A549 (cell line): ENCODE measurements at regions not wholly inside any gene's neighbourhood (a gene's known extent, or its start where the extent isn't known, plus 50 kb on each side); places are given as distances from the start of the nearest gene placed in this dataset.
"Not testable (repeated sequence)": the region's sequence is repeated elsewhere in the genome, so short reads cannot be mapped to it uniquely, and the experiment has no call there.

Source experiments
- ATAC-seq, 2 experiments: fragments of 200-7000 bp in 1 of 2; fragments of >200 bp in 1 of 2; cut with Nextera tagmentation in 1 of 2; cut with Tn5 transposase in 1 of 2; 3 replicates each; pipeline versions ENCODE4 v1.8.0 to v1.9.1; 2018 to 2020; ENCODE audit warnings: mild to moderate bottlenecking in 1 of 2, moderate library complexity in 1 of 2
- CTCF ChIA-PET: fragments of 300-600 bp; sonication (Branson Sonifier 250); formaldehyde crosslinking; extraction: SDS; loops from one replicate; lab custom pipeline; 2021; ENCODE audit warnings: antibody characterized with exemption, inconsistent platforms; lab: Yijun Ruan, JAX
- POLR2A ChIA-PET: fragments of 350-600 bp; formaldehyde crosslinking; extraction: SDS; loops from one replicate; lab custom pipeline; 2021; ENCODE audit warnings: antibody characterized with exemption, inconsistent platforms; lab: Yijun Ruan, JAX
- DNase-seq, 2 experiments: peaks; one replicate each; pipeline versions ENCODE4 v3.0.0 to v3.0.0-alpha.2; 2011 to 2016; ENCODE audit warnings: low read depth in 1 of 2, low spot score in 1 of 2
- FAIRE-seq: peaks from 2 replicates; lab custom pipeline; 2011; peaks lifted over from hg19 to GRCh38; lab: Jason Lieb, UNC
- H3K27ac ChIP-seq, 2 experiments: fragments of >200 bp; sonication (Bioruptor Twin); formaldehyde crosslinking; 3 replicates each; pipeline ENCODE4 v1.5.1; 2016 to 2017
- H3K4me1 ChIP-seq: fragments of >200 bp; sonication (Bioruptor Twin); formaldehyde crosslinking; 3 replicates; pipeline ENCODE4 v1.6.1; 2016
- H3K4me2 ChIP-seq: fragments of >200 bp; sonication (Bioruptor Twin); formaldehyde crosslinking; 3 replicates; pipeline ENCODE4 v1.6.1; 2016
- H3K4me3 ChIP-seq: fragments of >200 bp; sonication (Bioruptor Twin); formaldehyde crosslinking; 3 replicates; pipeline ENCODE4 v1.5.1; 2016
- H3K9me3 ChIP-seq: fragments of >200 bp; sonication (Bioruptor Twin); formaldehyde crosslinking; 3 replicates; pipeline ENCODE4 v1.6.1; 2016
- BCL3 ChIP-seq: fragments of >200 bp; sonication (Bioruptor Twin); formaldehyde crosslinking; IDR thresholded peaks from 3 replicates; pipeline ENCODE4 v1.6.1; 2016
- CHD4 ChIP-seq: fragments of 200-600 bp; sonication (generic); IDR thresholded peaks from 2 replicates; pipeline ENCODE4 v1.6.1; 2016; ENCODE audit warnings: antibody characterized with exemption, mild to moderate bottlenecking, borderline replicate concordance
- EHMT2 ChIP-seq: fragments of 200-600 bp; sonication (generic); IDR thresholded peaks from 2 replicates; pipeline ENCODE4 v1.6.1; 2016; ENCODE audit warnings: antibody characterized with exemption, low read depth, mild to moderate bottlenecking, moderate library complexity
- HMGXB4 ChIP-seq: fragments of 250-450 bp; sonication (Bioruptor Pico); IDR thresholded peaks from 2 replicates; pipeline ENCODE4 v1.5.0; 2021; ENCODE audit warnings: mild to moderate bottlenecking, moderate library complexity, borderline replicate concordance
- HOXA7 ChIP-seq: fragments of 250-450 bp; sonication (Bioruptor Pico); IDR thresholded peaks from 2 replicates; pipeline ENCODE4 v1.5.0; 2020; ENCODE audit warnings: mild to moderate bottlenecking, moderate library complexity
- HOXB5 ChIP-seq: fragments of 250-450 bp; sonication (Bioruptor Pico); IDR thresholded peaks from 2 replicates; pipeline ENCODE4 v1.5.0; 2020; ENCODE audit warnings: mild to moderate bottlenecking, moderate library complexity
- KDM1A ChIP-seq: fragments of 200-600 bp; sonication (generic); IDR thresholded peaks from 2 replicates; pipeline ENCODE4 v1.6.1; 2016; ENCODE audit warnings: low read depth, mild to moderate bottlenecking
- RCOR1 ChIP-seq: fragments of 150-350 bp; IDR thresholded peaks from 2 replicates; pipeline ENCODE4 v1.6.1; 2014; ENCODE audit warnings: antibody characterized with exemption, low read length, low read depth
- REST ChIP-seq: fragments of 200-600 bp; sonication (generic); IDR thresholded peaks from 2 replicates; pipeline ENCODE4 v1.6.1; 2016; ENCODE audit warnings: antibody characterized with exemption, mild to moderate bottlenecking, moderate library complexity
- RFX5 ChIP-seq: fragments of 450-650 bp; IDR thresholded peaks from 2 replicates; pipeline ENCODE4 v1.7.1; 2014; ENCODE audit warnings: antibody characterized with exemption, mild to moderate bottlenecking, moderate library complexity
- RNF2 ChIP-seq: fragments of 200-600 bp; sonication (generic); IDR thresholded peaks from 2 replicates; pipeline ENCODE4 v1.6.1; 2016; ENCODE audit warnings: low read depth, mild to moderate bottlenecking, antibody characterized with exemption, moderate library complexity, borderline replicate concordance
- SREBF2 ChIP-seq: fragments of 450-650 bp; IDR thresholded peaks from 2 replicates; pipeline ENCODE4 v1.6.1; 2014; ENCODE audit warnings: mild to moderate bottlenecking, moderate library complexity
- TFCP2L1 ChIP-seq: fragments of 250-450 bp; sonication (Bioruptor Pico); IDR thresholded peaks from 2 replicates; pipeline ENCODE4 v1.5.0; 2021; ENCODE audit warnings: mild to moderate bottlenecking
- ZNF302 ChIP-seq: fragments of 250-450 bp; sonication (Bioruptor Pico); IDR thresholded peaks from 2 replicates; pipeline ENCODE4 v1.9.0; 2021; ENCODE audit warnings: inconsistent platforms, mild to moderate bottlenecking, moderate library complexity
- WGBS: methylation state at CpG from one replicate; pipeline ENCODE4 v1.1.6; 2017; ENCODE audit errors: missing lambda C conversion rate; 5-methylcytosine and 5-hydroxymethylcytosine counted together

- DNase-seq, result no peak
- ChIA-PET POLR2A (interaction anchor here (0.7 kb wide), 1 partner anchor 270 kb away, joined by 3 read pairs; the partner anchor contains the start of gene RPLP0), CTCF (interaction anchor here (0.7 kb wide), 1 partner anchor 203 kb away, joined by 3 read pairs; no protein-coding TSS in a partner anchor)
- no peak for TF ChIP-seq REST
- TF ChIP-seq KDM1A, result no peak
- no peak for TF ChIP-seq CHD4
- no peak for TF ChIP-seq HOXA7
- no peak for TF ChIP-seq SREBF2
- no peak for TF ChIP-seq BCL3
- no peak for TF ChIP-seq EHMT2
- TF ChIP-seq HOXB5 (CRISPR knock-in tag), result no peak
- no peak for ATAC-seq
- H3K27ac ChIP-seq, result no peak overlapping the region
- no peak for FAIRE-seq
- H3K4me1 ChIP-seq, result no peaks in the 10 kb centered on the region
- 49% methylated on average over 7 of the region's 7 CpGs for WGBS
- no peak overlapping the region for H3K4me3 ChIP-seq
- H3K9me3 ChIP-seq, result no peaks in the 10 kb centered on the region
- H3K4me2 ChIP-seq, result no peak overlapping the region
Observed at GRCh38 chr12:119931402-119931801, 54.3 kb upstream of the CIT start.

- ChIA-PET POLR2A (no interaction called here), CTCF (interaction anchor here (0.6 to 1.1 kb wide), 2 partner anchors 30 to 69 kb away, joined by 3 read pairs; no protein-coding TSS in a partner anchor)
- WGBS, result 70% methylated on average over 3 of the region's 3 CpGs
- no peak overlapping the region for H3K4me3 ChIP-seq
- no peak overlapping the region for H3K27ac ChIP-seq
- H3K9me3 ChIP-seq, result no peaks in the 10 kb centered on the region
- ATAC-seq (no peak), FAIRE-seq (no peak), DNase-seq (no peak)
- TF ChIP-seq TFCP2L1 (CRISPR knock-in tag), result no peak
- TF ChIP-seq RNF2, result no peak
- no peak for TF ChIP-seq RCOR1
- no peak for TF ChIP-seq ZNF302 (CRISPR knock-in tag)
- no peak for TF ChIP-seq HMGXB4 (CRISPR knock-in tag)
- no peak for TF ChIP-seq RFX5
- H3K4me1 ChIP-seq, result no peaks in the 10 kb centered on the region
- no peak overlapping the region for H3K4me2 ChIP-seq
Observed at GRCh38 chr12:119932921-119933320, 55.8 kb upstream of the CIT start.

- H3K4me3 ChIP-seq, ATAC-seq, POLR2A ChIA-PET, FAIRE-seq, H3K27ac ChIP-seq, DNase-seq, H3K4me1 ChIP-seq, H3K9me3 ChIP-seq, H3K4me2 ChIP-seq: not testable (repeated sequence)
- WGBS, result 64% methylated on average over 10 of the region's 10 CpGs
- CTCF ChIA-PET, result interaction anchor here (0.8 to 1.1 kb wide), 3 partner anchors 11 to 14 kb away, joined by 3 read pairs; no protein-coding TSS in a partner anchor
Observed at GRCh38 chr12:119934780-119935179, 54.3 kb upstream of the BICDL1 start.
